NCI-H1417 (cell line): ENCODE measurements at regions not wholly inside any gene's neighbourhood (a gene's known extent, or its start where the extent isn't known, plus 50 kb on each side); places are given as distances from the start of the nearest gene placed in this dataset.

Experiments used
- DNase-seq, 3 experiments: peaks; one replicate each; lab custom pipeline; 2025; lab: John Stamatoyannopoulos, UW

- DNase-seq, result no peak
Measured at GRCh38 chr5:34505731-34506130, 150.4 kb upstream of the RAI14 start.

DNA sequence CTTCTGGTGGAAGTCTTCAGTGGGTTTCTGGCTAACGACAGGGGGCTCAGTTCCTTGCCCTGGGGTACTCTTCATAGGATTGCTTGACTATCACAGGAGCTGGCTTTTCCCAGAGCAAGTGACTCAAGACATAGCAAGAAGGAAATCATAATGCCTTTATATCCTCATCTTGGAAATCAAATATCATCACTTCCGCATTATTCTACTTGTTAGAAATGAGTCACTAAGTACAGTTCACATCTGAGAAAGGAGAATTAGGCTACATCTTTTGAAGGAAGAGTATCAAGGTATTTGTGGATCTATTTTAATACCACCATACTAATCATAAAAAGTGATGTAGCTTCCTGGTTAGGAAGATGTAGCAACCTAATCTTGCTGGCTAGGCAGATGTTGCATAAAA, 148.2 kb upstream of the RAI14 start:
- no peak for DNase-seq

DNA sequence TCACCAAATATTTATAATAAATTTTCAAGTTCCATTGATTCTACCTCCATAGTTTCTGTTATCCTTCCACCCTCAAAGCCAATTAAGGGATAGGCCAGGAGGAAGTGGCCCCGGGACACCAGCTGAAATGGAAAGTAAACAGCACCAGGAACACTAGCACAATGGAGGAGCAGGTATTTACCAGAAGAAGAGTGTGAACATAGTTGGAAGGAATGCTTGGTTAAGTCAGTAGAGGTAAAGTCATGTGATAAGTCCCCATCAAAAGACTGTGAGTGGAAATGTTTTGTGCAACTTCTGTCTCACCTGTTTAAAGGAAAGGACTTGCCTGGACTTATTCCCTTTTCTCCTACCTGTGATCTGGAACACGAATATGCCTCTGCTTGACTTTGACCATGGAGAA, 146.7 kb upstream of the RAI14 start:
- DNase-seq, result no peak

DNA sequence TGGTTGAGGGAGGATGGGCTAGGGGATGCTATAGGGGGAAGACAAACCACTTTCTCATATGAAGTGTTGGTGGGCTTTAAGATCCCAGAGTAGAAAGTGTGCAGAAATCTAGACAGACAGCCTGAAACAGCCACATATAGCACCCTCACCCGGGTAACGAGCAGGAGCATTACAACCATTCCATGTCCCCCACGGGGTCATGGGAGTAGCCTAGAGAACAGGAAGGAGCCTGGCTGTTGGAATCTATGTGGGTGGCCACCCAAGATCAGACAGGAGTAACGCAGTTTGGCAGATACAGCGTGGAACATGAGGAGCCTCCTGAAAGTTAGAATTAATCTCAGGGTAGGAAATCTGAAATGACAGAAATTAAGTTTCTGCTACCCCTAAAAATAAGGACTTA, 146.1 kb upstream of the RAI14 start:
- DNase-seq, result no peak

GRCh38 chr5:34511063-34511462, 145.1 kb upstream of the RAI14 start:
- DNase-seq, result no peak

GRCh38 chr5:34511481-34511880, 144.6 kb upstream of the RAI14 start:
- no peak for DNase-seq

GRCh38 chr5:34511915-34512314, 144.2 kb upstream of the RAI14 start:
- no peak for DNase-seq

GRCh38 chr5:34516166-34516565, 140.0 kb upstream of the RAI14 start:
- DNase-seq, result no peak

GRCh38 chr5:34516686-34517085, 139.4 kb upstream of the RAI14 start:
- DNase-seq, result no peak

- no peak for DNase-seq
Measured at GRCh38 chr5:34517249-34517648, 138.9 kb upstream of the RAI14 start.

DNA sequence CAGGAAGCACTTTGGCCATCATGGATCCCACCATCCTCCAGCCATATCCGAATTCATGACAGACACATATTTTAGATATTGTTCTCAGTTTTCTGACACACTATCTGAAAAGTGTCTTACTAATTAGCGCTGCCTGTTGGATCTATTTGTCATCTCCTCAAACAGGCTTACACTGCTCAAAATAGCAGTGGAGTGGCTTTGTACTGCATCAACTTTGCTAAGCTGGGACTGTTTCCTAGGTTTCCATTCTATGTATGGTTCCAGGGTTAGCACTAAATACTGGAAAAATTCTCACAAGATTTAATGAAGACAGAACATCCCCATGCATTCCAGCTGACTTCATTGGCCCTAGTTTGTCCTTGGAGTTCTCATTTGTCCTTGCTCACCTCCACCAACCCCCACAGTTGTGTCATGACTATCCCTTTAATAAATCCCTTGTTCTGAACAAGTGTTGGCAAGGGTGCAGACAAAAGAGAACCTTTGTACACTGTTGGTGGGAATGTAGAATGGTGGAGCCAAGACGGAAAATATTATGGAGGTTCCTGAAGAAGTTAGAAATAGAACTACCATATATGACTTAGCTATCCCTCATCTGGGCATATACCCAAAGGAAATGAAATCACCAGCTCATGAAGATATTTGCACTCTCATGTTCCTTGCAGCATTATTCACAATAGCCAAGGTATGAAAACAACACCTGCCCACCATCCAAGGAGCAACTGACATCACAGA, 136.5 kb upstream of the RAI14 start:
- DNase-seq, result no peak

- DNase-seq, result no peak
Measured at GRCh38 chr5:34521628-34522290, 134.4 kb upstream of the RAI14 start.

GRCh38 chr5:34522599-34523386, 133.3 kb upstream of the RAI14 start:
- peak; percentile 52 to 91 (median 67) for DNase-seq

DNA sequence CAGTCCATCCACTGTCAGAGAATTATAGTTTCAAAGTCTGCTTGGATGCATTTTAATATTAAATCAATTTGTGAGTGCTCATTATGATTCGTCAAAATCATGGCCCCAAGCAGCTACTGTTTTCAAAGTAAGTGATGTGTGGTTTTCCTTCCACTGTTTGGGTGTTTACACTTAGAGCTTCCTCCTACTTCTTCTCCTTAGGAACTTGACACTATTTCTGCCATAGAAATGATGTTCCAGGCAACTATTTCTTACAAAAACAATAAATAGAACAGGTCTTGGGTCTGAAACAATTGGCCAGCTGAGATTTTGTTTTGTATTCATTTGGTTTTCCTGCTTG, 132.8 kb upstream of the RAI14 start:
- DNase-seq, result no peak

- DNase-seq, result no peak
Measured at GRCh38 chr5:34524123-34524522, 132.0 kb upstream of the RAI14 start.

DNA sequence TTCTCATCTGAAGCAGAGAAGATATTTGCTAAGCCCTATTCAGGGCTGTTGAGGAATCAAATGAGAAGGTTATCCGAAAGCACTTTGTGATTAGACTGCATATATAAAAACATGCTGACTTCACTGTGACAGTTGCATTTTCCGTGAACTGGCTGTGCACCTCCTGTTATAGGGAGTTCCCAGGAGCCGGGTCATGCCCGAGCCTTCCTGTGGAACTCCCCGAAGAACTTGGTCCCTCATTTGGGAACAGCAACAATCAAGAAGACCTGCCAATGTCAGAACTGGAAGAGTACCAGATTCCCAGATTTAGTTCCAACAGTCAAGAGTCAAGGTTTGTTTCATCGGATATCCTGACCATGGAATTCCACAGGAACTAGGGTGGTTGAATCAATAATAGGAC, 130.4 kb upstream of the RAI14 start:
- no peak for DNase-seq

GRCh38 chr5:34526682-34527305, 129.3 kb upstream of the RAI14 start:
- DNase-seq, result peak in 1 of 3 experiments; percentile 30

- DNase-seq, result no peak
Measured at GRCh38 chr5:34529581-34530331, 126.4 kb upstream of the RAI14 start.

GRCh38 chr5:34530637-34531036, 125.5 kb upstream of the RAI14 start:
- DNase-seq, result no peak

DNA sequence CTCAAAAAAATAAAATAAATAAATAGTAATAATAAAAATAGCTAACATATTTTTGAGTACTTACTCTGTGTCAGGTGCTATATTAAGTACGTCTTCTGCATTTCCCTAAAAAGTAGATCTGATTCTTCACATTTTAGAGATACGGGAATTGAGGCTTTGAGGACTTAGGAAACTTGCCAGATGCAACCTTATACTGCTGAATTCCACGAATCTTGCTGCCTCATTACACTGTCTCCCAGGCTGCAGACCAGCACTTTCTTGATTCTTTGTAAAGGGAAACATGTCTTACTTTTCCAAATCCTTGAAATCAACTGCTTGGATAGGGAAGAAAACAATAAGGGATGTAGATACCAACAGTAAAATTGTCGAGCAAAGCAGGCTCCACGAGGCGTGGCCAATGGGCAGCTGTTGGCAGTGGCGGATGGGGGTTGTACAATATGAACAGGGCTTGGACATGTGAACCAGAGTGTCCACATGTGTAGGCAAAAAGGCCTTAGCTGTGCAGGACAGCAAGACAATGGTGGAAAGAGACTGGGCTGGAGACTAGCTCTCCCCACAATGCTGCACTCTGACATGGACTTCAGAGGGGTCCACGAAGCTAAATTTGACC, 124.3 kb upstream of the RAI14 start:
- DNase-seq, result no peak
